ENCODE measurements at regions not wholly inside any gene's neighbourhood (a gene's known extent, or its start where the extent isn't known, plus 50 kb on each side); places are given as distances from the start of the nearest gene placed in this dataset.

DNA sequence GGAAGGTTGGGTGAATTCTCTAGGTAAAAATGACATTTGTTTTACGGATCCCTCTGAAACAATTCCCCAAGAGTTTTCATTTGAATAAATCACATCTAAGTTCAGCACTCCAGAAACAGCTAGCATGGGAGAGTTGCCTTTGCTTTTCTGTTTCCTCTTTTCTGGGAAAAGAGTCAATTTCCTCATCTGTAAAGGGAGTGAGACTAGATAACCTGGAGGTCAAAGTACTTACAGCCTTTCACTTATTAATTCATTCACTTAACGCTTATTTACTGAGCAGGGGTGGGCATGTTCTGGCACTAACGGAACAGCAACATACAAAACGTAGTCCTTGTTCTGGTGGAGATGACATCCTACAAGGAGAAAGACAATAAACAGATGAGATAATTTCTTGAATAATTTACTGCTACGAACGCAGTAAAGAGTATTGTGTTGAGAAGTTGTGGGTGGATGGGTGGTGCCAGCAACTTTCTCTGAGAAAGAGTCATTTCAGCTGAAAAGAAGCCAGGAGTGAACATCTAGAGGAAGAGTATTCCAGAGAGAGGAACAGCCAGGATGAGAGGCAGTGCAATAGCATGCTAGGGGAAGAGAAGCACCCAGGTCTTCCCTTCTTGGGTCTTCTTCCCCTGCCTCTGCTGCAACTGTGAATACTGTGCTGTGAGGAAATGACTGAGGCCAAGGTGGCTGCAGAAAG lies 335.6 kb downstream of the ZSWIM6 start:
- H3K9me3 ChIP-seq = no peaks in the 10 kb centered on the region
- CTCF ChIA-PET = interaction anchor here (3.8 kb wide), 1 partner anchor 9 kb away, joined by 29 read pairs; no protein-coding TSS in a partner anchor
- WGBS (ENCODE audit: low lambda C conversion rate) = 63% methylated on average over 6 of the region's 6 CpGs
- TF ChIP-seq, protein P1, sequence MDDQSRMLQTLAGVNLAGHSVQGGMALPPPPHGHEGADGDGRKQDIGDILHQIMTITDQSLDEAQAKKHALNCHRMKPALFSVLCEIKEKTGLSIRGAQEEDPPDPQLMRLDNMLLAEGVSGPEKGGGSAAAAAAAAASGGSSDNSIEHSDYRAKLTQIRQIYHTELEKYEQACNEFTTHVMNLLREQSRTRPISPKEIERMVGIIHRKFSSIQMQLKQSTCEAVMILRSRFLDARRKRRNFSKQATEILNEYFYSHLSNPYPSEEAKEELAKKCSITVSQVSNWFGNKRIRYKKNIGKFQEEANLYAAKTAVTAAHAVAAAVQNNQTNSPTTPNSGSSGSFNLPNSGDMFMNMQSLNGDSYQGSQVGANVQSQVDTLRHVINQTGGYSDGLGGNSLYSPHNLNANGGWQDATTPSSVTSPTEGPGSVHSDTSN (IDR thresholded peaks at IDR 0.05) = no peak
- no peak for TF ChIP-seq JUND (IDR thresholded peaks at IDR 0.05)
- no peak for TF ChIP-seq MEF2A (IDR thresholded peaks at IDR 0.05; ENCODE audit: borderline replicate concordance, low read depth)
- no peak for TF ChIP-seq GATA2 (CRISPR knock-in tag; IDR thresholded peaks at IDR 0.05)
- no peak for TF ChIP-seq RCOR1 (IDR thresholded peaks at IDR 0.05; ENCODE audit: low read length)
- TF ChIP-seq SIN3A (IDR thresholded peaks at IDR 0.05; ENCODE audit: borderline replicate concordance, low read depth, low read length) = no peak
- no peak for TF ChIP-seq EP300 (IDR thresholded peaks at IDR 0.05; ENCODE audit: borderline replicate concordance in 1 of 2, low read depth in 1 of 2, low read length in 1 of 2)
- TF ChIP-seq RAD21 (IDR thresholded peaks at IDR 0.05; ENCODE audit: low read length) = no peak
- no peak for TF ChIP-seq EZH2phosphoT487 (IDR thresholded peaks at IDR 0.05; ENCODE audit: borderline replicate concordance, low read depth)
- TF ChIP-seq, protein P2, sequence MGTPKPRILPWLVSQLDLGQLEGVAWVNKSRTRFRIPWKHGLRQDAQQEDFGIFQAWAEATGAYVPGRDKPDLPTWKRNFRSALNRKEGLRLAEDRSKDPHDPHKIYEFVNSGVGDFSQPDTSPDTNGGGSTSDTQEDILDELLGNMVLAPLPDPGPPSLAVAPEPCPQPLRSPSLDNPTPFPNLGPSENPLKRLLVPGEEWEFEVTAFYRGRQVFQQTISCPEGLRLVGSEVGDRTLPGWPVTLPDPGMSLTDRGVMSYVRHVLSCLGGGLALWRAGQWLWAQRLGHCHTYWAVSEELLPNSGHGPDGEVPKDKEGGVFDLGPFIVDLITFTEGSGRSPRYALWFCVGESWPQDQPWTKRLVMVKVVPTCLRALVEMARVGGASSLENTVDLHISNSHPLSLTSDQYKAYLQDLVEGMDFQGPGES (IDR thresholded peaks at IDR 0.05; ENCODE audit: low read depth, low read length) = no peak
- TF ChIP-seq, protein P3, sequence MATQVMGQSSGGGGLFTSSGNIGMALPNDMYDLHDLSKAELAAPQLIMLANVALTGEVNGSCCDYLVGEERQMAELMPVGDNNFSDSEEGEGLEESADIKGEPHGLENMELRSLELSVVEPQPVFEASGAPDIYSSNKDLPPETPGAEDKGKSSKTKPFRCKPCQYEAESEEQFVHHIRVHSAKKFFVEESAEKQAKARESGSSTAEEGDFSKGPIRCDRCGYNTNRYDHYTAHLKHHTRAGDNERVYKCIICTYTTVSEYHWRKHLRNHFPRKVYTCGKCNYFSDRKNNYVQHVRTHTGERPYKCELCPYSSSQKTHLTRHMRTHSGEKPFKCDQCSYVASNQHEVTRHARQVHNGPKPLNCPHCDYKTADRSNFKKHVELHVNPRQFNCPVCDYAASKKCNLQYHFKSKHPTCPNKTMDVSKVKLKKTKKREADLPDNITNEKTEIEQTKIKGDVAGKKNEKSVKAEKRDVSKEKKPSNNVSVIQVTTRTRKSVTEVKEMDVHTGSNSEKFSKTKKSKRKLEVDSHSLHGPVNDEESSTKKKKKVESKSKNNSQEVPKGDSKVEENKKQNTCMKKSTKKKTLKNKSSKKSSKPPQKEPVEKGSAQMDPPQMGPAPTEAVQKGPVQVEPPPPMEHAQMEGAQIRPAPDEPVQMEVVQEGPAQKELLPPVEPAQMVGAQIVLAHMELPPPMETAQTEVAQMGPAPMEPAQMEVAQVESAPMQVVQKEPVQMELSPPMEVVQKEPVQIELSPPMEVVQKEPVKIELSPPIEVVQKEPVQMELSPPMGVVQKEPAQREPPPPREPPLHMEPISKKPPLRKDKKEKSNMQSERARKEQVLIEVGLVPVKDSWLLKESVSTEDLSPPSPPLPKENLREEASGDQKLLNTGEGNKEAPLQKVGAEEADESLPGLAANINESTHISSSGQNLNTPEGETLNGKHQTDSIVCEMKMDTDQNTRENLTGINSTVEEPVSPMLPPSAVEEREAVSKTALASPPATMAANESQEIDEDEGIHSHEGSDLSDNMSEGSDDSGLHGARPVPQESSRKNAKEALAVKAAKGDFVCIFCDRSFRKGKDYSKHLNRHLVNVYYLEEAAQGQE (IDR thresholded peaks at IDR 0.05; ENCODE audit: low read depth, low read length) = no peak
- TF ChIP-seq, protein P4, sequence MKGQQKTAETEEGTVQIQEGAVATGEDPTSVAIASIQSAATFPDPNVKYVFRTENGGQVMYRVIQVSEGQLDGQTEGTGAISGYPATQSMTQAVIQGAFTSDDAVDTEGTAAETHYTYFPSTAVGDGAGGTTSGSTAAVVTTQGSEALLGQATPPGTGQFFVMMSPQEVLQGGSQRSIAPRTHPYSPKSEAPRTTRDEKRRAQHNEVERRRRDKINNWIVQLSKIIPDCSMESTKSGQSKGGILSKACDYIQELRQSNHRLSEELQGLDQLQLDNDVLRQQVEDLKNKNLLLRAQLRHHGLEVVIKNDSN (IDR thresholded peaks at IDR 0.05; ENCODE audit: borderline replicate concordance, low read depth) = no peak
- H3K36me3 ChIP-seq (replicated peaks in 1 of 2; ENCODE audit: control insufficient read depth in 1 of 2, insufficient read depth in 2 of 2, low read length in 1 of 2) = no peaks in the 10 kb centered on the region
- no peaks in the 10 kb centered on the region for H3K4me1 ChIP-seq (ENCODE audit: control insufficient read depth in 1 of 2, insufficient read depth in 2 of 2, low read depth in 1 of 2, low read length in 1 of 2)
- H3F3A ChIP-seq (replicated peaks; ENCODE audit: insufficient read depth) = no peaks in the 10 kb centered on the region
- no peak overlapping the region for H2AFZ ChIP-seq (ENCODE audit: low read depth)
- no peaks in the 10 kb centered on the region for H3K9me2 ChIP-seq
- H3K27ac ChIP-seq (ENCODE audit: low read depth in 2 of 2, low read length in 1 of 2) = no peak overlapping the region
- DNase-seq = no peak
- no peak overlapping the region for H3K9ac ChIP-seq
- no peak overlapping the region for H3K4me2 ChIP-seq
- POLR2A ChIA-PET = no interaction called here
- H4K20me1 ChIP-seq (ENCODE audit: insufficient read depth) = no peaks in the 10 kb centered on the region
- H3K4me3 ChIP-seq (ENCODE audit: low read depth in 2 of 2, low read length in 1 of 2) = no peak overlapping the region
- H3K79me2 ChIP-seq (ENCODE audit: insufficient read depth) = no peaks in the 10 kb centered on the region
- 0 out of 2 replicates have a peak, but pooled peaks cover 4% of the 10 kb centered on the region for H3K27me3 ChIP-seq (ENCODE audit: insufficient read depth)
